BJ (cell line): ENCODE measurements at regions not wholly inside any gene's neighbourhood (a gene's known extent, or its start where the extent isn't known, plus 50 kb on each side); places are given as distances from the start of the nearest gene placed in this dataset.

Experiments used
- CTCF ChIA-PET: fragments of 350-600 bp; formaldehyde crosslinking; extraction: SDS; loops from one replicate; lab custom pipeline; 2021; ENCODE audit warnings: antibody characterized with exemption, inconsistent platforms; lab: Yijun Ruan, JAX
- POLR2A ChIA-PET: fragments of 300-600 bp; sonication (Branson Sonifier 250); formaldehyde crosslinking; extraction: SDS; loops from one replicate; lab custom pipeline; 2021; ENCODE audit warnings: antibody characterized with exemption; lab: Charles Lee
- DNase-seq: peaks from one replicate; pipeline ENCODE4 v3.0.0-alpha.2; 2011; ENCODE audit warnings: low read depth
- H3K27me3 ChIP-seq: 2 replicates; pipeline ENCODE4 v1.6.0; 2011; ENCODE audit warnings: low read length; ENCODE audit not compliant: control insufficient read depth, insufficient read depth
- H3K36me3 ChIP-seq: 2 replicates; pipeline ENCODE4 v1.5.1; 2011; ENCODE audit warnings: low read length; ENCODE audit not compliant: control insufficient read depth, insufficient read depth
- H3K4me3 ChIP-seq: 2 replicates; pipeline ENCODE4 v1.5.1; 2011; ENCODE audit warnings: low read depth, mild to moderate bottlenecking, control low read depth, low read length
- TF ChIP-seq, protein P1 (sequence below): IDR thresholded peaks from 2 replicates; pipeline ENCODE4 v1.5.1; 2011; ENCODE audit warnings: low read depth, mild to moderate bottlenecking, control low read depth, inconsistent platforms, low read length, moderate library complexity; ENCODE audit not compliant: insufficient read depth

DNA sequence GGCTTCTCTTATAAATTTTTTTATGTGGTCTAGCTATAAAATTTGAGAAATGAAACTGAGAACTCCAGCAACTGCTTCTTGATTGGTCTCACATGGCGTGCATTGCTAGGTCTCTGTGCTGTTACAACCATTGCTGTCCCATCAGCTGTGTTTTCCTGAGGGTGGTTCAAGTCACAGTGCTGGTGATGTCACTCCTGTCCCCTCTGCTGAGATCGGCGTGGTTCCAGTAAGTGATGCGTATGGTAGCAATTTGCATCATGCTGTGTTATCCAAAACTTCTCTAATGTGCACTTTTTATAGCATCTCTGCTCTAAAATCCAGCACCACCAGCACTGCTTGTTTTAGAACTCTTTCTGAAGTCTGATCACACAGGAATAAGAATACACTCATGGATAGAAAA, 112.6 kb upstream of the ZNF608 start:
- no peaks in the 10 kb centered on the region for H3K27me3 ChIP-seq
- CTCF ChIA-PET: no interaction called here
- POLR2A ChIA-PET: interaction anchor here (0.5 to 0.6 kb wide), 2 partner anchors 95 to 288 kb away, joined by 3 to 7 read pairs; no protein-coding TSS in a partner anchor
- H3K36me3 ChIP-seq: no peaks in the 10 kb centered on the region
- no peak for DNase-seq
- H3K4me3 ChIP-seq: no peak overlapping the region
- TF ChIP-seq, protein P1, sequence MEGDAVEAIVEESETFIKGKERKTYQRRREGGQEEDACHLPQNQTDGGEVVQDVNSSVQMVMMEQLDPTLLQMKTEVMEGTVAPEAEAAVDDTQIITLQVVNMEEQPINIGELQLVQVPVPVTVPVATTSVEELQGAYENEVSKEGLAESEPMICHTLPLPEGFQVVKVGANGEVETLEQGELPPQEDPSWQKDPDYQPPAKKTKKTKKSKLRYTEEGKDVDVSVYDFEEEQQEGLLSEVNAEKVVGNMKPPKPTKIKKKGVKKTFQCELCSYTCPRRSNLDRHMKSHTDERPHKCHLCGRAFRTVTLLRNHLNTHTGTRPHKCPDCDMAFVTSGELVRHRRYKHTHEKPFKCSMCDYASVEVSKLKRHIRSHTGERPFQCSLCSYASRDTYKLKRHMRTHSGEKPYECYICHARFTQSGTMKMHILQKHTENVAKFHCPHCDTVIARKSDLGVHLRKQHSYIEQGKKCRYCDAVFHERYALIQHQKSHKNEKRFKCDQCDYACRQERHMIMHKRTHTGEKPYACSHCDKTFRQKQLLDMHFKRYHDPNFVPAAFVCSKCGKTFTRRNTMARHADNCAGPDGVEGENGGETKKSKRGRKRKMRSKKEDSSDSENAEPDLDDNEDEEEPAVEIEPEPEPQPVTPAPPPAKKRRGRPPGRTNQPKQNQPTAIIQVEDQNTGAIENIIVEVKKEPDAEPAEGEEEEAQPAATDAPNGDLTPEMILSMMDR: no peak

DNA sequence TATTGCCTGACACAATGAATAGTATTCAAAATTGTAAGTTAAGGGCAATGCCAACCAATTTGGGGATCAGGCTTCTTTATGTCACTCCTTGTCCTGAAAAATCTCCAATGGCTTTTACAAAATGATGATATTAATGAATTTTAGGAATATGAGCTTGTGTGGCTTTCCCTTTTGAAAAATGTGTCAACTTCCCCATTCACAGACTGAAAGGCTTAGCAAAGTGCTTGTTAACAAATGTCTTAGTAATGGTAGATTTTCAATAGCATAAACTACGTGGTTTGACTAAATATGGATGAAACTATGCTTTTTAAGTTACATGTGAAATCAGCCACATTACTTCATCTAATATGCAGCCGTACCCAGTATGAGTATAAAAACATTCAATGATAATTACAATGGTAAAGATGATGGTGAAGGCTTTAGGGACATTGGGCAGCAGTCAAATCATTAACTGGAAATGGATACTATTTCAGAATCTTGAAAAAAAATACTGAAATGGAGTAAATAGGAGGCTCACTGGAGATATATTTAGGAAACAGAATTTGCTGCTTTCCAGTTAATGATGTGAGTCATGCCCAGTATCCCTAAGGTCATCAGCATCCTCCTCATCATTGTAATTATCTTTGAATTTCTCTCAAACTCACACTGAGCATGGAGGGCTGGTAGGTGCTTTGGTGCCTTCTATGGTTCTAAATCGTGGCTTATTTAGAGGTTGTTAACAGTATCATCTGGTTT, 113.3 kb upstream of the ZNF608 start:
- H3K4me3 ChIP-seq: no peak overlapping the region
- no peaks in the 10 kb centered on the region for H3K36me3 ChIP-seq
- no peaks in the 10 kb centered on the region for H3K27me3 ChIP-seq
- CTCF ChIA-PET: no interaction called here
- POLR2A ChIA-PET: no interaction called here
- DNase-seq: no peak
- TF ChIP-seq, protein P1: no peak

DNA sequence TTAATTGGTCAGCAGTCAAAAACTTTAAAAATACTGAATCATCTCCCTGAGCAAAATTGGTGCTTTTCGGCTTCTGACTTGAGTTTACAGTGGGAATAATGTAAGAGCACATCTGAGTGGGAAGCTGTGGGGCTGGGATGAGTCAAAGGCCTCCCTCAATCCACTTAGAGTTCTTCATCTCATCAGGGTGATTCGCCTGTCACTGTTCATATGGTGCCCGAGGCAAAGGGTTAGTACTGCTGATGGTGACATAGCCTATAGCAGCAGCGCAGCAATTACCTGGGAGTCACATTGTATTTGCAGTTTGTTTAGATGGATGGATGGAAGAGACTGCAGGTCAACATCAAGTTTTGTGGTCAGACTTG, 113.8 kb upstream of the ZNF608 start:
- H3K4me3 ChIP-seq: no peak overlapping the region
- no peak for DNase-seq
- H3K36me3 ChIP-seq: no peaks in the 10 kb centered on the region
- ChIA-PET CTCF (no interaction called here), POLR2A (no interaction called here)
- TF ChIP-seq, protein P1: no peak
- no peaks in the 10 kb centered on the region for H3K27me3 ChIP-seq

DNA sequence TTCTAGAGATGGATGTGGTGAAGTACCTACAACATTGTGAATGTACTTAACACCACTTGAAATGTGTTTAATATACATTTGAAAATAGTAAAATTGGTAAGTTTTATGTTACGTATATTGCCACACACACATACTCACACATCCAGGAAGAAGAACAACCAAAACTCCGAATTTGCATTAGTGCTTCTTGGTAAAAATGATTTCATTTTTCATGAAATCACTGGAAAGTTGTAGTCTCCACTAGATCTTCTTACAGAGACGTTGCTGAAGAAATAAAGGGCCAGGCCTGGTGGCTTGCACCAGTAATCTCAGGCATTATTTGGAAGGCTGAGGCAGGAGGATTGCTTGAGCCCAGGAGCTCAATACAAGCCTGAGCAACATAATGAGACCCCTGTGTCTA, 118.6 kb upstream of the ZNF608 start:
- no peaks in the 10 kb centered on the region for H3K36me3 ChIP-seq
- DNase-seq: no peak
- POLR2A ChIA-PET: no interaction called here
- no peak overlapping the region for H3K4me3 ChIP-seq
- CTCF ChIA-PET: no interaction called here
- TF ChIP-seq, protein P1: no peak
- no peaks in the 10 kb centered on the region for H3K27me3 ChIP-seq

DNA sequence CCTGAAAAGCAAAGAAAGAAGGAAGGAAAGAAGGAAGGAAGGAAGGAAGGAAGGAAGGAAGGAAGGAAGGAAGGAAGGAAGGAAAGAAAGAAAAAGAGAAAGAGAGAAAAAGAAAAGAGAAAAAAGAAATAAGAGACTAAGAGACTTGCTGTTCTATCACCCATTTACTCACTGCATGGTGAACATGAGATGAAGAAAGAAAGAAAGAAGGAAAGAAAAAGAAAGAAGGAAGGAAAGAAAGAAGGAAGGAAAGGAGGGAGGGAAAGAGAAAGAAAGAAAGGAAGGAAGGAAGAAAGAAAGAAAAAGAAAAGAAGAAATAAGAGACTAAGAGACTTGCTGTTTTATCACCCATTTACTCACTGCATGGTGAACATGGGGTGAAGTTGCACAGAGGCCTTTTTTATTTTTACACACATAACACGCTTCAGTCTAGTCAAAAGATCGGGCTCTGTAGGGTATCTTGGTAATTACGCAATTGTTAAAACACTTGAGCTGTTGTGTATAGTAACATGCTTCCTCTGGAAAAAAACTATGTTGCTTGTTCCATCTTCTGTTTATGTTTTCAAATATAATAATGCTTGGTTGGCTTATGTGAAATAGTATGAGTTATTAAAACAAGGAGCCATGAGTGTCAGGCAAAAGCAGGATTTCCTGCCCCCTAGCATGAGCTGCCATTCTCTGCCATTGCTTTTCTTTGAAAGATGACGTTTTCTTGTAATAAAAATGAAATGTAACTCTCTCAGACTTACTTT, 119.3 kb upstream of the ZNF608 start:
- DNase-seq: no peak
- H3K36me3 ChIP-seq: no peaks in the 10 kb centered on the region
- TF ChIP-seq, protein P1: no peak
- POLR2A ChIA-PET: no interaction called here
- H3K27me3 ChIP-seq: no peaks in the 10 kb centered on the region
- CTCF ChIA-PET: interaction anchor here (1.4 kb wide), 1 partner anchor 9 kb away, joined by 4 read pairs; no protein-coding TSS in a partner anchor
- no peak overlapping the region for H3K4me3 ChIP-seq
